ENCODE measurements at regions not wholly inside any gene's neighbourhood (a gene's known extent, or its start where the extent isn't known, plus 50 kb on each side); places are given as distances from the start of the nearest gene placed in this dataset.

- TF ChIP-seq CTCF (IDR thresholded peaks at IDR 0.05) (no peak), POLR2A (IDR thresholded peaks at IDR 0.05) (no peak)
Measured at GRCh38 chr19:28171983-28172382, 1041.0 kb downstream of the UQCRFS1 start.
